IPS-18a (cell line): ENCODE measurements at regions not wholly inside any gene's neighbourhood (a gene's known extent, or its start where the extent isn't known, plus 50 kb on each side); places are given as distances from the start of the nearest gene placed in this dataset.
"Not testable (repeated sequence)": the region's sequence is repeated elsewhere in the genome, so short reads cannot be mapped to it uniquely, and the experiment has no call there.

ENCODE experiments used
- H3K27ac ChIP-seq: one replicate; pipeline ENCODE4 v1.5.1; 2013; ENCODE audit warnings: low read length
- H3K27me3 ChIP-seq: one replicate; pipeline ENCODE4 v1.6.1; 2013; ENCODE audit warnings: mild to moderate bottlenecking, low read length; ENCODE audit not compliant: control insufficient read depth, insufficient read depth
- H3K36me3 ChIP-seq: one replicate; pipeline ENCODE4 v1.6.1; 2013; ENCODE audit warnings: low read depth, low read length; ENCODE audit not compliant: control insufficient read depth
- H3K4me1 ChIP-seq: one replicate; pipeline ENCODE4 v1.6.1; 2013; ENCODE audit warnings: low read depth, low read length; ENCODE audit not compliant: control insufficient read depth
- H3K4me3 ChIP-seq: one replicate; pipeline ENCODE4 v1.5.1; 2013; ENCODE audit warnings: low read length
- H3K9ac ChIP-seq: one replicate; pipeline ENCODE4 v1.6.1; 2013; ENCODE audit warnings: mild to moderate bottlenecking, low read length, moderate library complexity
- H3K9me3 ChIP-seq: one replicate; pipeline ENCODE4 v1.6.1; 2013; ENCODE audit warnings: low read depth, low read length; ENCODE audit not compliant: control insufficient read depth

DNA sequence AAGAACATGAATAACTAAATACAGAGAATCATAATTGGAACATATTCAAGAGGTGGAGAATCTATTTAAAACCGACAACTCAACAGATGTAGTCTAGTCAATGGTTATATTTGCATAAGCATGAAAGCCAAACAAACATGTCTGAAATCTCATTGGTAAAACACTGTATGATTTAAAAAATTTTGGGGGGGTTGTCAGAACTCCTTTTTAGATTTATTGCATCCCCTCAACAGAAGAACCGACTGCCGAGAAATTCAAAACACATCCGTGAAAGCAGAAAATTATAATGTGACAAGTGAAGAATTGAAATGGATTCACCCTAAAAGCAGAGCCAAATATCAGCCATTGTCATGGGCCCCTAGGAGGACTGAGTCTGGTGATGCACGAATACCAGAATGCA lies 633.4 kb upstream of the KCNMB2 start:
- Histone ChIP-seq H3K27me3 (no peaks in the 10 kb centered on the region), H3K9ac (no peak overlapping the region), H3K4me1 (peaks cover 8% of the 10 kb centered on the region), H3K4me3 (no peak overlapping the region), H3K27ac (no peak overlapping the region), H3K36me3 (no peaks in the 10 kb centered on the region), H3K9me3 (no peaks in the 10 kb centered on the region)

DNA sequence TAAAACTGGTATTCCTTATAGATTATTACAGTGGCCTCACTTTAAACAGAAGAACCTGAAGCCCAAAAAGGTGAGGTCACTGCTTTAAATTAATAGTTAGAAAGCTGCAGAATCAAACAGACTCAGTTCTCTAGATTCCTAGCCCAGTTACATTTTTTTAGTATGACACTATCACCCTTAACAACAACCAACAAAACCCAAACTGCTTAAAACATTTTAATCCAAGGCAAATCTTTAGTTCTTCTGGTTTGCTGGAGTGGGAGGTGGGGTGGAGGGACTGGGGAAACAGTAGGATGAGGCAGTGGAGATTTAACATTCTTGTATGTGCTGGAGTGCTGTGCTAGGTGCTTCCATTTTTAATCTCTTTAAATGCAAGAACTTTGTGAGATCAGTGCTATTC lies 631.6 kb upstream of the KCNMB2 start:
- Histone ChIP-seq H3K27me3 (no peaks in the 10 kb centered on the region), H3K4me3 (no peak overlapping the region), H3K9me3 (no peaks in the 10 kb centered on the region), H3K9ac (no peak overlapping the region), H3K27ac (no peak overlapping the region), H3K4me1 (peaks cover 8% of the 10 kb centered on the region), H3K36me3 (no peaks in the 10 kb centered on the region)

DNA sequence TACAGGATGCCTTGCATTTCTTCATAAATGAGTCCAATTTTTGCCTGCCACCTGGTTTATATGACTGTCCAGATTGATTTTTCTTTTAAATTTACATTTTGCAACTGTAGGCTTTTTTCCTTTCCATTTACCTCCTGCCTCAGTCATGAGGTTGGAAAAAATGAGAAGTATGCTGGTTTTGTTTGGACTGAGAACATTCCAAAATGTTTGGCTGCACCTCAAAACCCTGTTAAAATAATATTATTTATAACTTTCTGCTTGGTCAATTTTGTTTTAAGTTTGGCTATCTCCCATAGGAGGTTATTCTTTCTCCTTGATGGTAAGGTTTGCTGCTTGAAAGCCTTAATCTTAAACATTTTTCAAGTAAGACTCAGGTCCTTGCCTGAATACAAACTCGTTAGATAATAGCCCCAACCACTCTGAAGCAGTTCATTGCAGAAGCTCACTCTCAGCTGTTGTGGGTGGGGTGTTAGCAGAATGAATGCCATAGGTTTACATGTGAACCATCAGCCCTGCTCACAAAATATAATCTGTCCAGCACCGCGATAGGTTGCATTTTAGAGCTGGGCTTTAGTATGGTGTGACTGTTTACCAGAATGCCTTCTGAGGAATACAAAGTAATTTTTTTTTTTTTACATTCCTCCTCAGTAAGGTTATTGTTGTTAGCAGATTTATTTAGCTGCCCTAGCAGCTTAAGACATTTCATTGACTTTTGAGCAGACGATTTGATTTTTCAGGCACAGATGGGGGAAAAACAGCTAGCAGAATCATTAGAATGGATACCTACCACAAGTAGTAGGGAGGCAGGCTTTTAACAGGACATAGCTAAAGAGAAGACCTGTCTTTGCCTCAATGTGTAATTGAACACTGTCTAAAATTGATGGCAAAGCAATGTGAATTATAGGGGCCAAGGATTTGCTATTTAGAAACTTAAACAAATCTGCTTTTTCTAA lies 630.8 kb upstream of the KCNMB2 start:
- H3K9ac ChIP-seq = no peak overlapping the region
- no peak overlapping the region for H3K27ac ChIP-seq
- no peaks in the 10 kb centered on the region for H3K27me3 ChIP-seq
- no peak overlapping the region for H3K4me3 ChIP-seq
- no peaks in the 10 kb centered on the region for H3K9me3 ChIP-seq
- H3K4me1 ChIP-seq = peaks cover 8% of the 10 kb centered on the region
- H3K36me3 ChIP-seq = no peaks in the 10 kb centered on the region

DNA sequence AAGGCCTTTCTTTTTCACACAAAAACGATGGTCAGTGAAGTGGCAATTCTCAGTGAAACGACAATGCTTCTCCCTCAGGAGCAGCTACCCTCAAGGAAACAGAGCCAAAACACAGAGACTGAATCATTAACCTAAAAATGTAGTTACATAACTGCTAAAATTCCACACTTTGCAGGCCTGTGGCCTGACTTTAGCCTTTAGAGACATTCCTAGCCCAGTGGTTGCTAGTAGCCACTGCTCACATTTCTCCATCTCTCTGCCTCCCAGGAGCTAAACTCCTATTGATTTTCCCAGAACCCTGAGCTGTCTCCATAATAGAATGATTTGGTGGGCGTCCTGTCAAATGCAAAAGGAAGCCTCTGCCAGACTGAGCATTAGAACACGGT lies 630.1 kb upstream of the KCNMB2 start:
- peaks cover 8% of the 10 kb centered on the region for H3K4me1 ChIP-seq
- no peak overlapping the region for H3K27ac ChIP-seq
- no peaks in the 10 kb centered on the region for H3K27me3 ChIP-seq
- H3K9ac ChIP-seq = no peak overlapping the region
- no peaks in the 10 kb centered on the region for H3K36me3 ChIP-seq
- no peaks in the 10 kb centered on the region for H3K9me3 ChIP-seq
- no peak overlapping the region for H3K4me3 ChIP-seq

DNA sequence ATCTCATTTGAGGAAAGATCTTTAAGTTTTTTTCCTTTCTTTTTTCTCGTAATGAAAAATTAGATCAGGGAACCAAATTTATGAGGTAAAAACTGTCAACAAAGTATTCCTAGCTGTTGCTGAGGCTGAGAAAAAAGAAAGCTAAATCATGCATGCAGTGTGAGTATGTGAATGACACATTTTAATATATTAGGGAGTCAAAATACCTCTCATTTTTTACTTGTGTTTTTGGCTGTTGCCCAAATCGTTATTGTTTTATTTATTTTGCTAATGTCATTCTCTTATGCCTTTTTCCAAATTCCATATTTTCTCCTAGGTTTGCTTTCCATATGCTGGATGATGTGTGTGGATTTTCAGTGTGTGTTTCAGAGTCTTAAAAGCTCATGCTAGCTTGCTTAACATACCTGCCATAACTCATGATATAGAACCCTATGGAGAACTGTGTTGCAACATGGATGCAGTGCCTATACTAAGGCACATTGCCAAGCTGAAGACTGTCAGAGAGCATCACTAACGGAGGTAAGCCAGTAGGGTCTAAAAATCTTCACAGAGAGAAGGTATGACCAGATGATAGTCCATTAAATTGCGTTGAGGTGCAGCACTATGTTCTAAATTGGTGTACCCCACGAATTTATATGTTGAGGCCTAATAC lies 629.5 kb upstream of the KCNMB2 start:
- Histone ChIP-seq H3K9ac (no peak overlapping the region), H3K27me3 (no peaks in the 10 kb centered on the region), H3K4me3 (no peak overlapping the region), H3K9me3 (no peaks in the 10 kb centered on the region), H3K4me1 (peaks cover 8% of the 10 kb centered on the region), H3K27ac (no peak overlapping the region), H3K36me3 (no peaks in the 10 kb centered on the region)

DNA sequence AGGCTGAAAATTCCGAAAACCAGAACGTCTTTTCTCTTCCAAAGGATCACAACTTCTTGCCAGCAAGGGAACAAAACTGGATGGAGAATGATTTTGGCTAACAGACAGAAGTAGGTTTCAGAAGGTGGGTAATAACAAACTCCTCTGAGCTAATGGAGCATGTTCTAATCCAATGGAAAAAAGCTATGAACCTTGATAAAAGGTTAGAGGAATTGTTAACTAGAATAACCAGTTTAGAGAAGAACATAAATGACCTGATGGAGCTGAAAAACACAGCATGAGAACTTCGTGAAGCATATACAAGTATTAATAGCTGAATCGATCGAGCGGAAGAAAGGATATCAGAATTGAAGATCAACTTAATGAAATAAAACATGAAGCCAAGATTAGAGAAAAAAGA lies 626.7 kb upstream of the KCNMB2 start:
- H3K4me3 ChIP-seq, H3K27me3 ChIP-seq, H3K9ac ChIP-seq, H3K36me3 ChIP-seq, H3K27ac ChIP-seq, H3K4me1 ChIP-seq, H3K9me3 ChIP-seq: not testable (repeated sequence)

DNA sequence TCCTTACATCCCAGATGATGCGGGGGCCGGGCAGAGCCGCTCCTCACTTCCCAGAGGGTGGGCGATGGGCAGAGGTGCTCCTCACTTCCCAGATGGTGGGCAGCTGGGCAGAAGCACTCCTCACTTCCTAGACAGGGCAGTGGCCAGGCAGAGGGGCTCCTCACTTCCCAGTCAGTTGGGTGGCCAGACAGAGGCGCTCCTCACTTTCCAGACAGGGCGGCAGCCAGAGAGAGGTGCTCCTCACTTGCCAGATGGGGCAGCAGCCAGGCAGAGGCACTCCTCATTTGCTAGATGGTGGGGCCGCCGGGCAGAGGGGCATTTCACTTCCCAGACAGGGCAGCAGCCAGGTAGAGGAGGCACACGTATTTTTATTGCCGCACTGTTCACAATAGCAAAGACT lies 622.0 kb upstream of the KCNMB2 start:
- no peak overlapping the region for H3K27ac ChIP-seq
- no peaks in the 10 kb centered on the region for H3K4me1 ChIP-seq
- no peaks in the 10 kb centered on the region for H3K9me3 ChIP-seq
- no peaks in the 10 kb centered on the region for H3K36me3 ChIP-seq
- H3K9ac ChIP-seq = no peak overlapping the region
- no peak overlapping the region for H3K4me3 ChIP-seq
- H3K27me3 ChIP-seq = no peaks in the 10 kb centered on the region

DNA sequence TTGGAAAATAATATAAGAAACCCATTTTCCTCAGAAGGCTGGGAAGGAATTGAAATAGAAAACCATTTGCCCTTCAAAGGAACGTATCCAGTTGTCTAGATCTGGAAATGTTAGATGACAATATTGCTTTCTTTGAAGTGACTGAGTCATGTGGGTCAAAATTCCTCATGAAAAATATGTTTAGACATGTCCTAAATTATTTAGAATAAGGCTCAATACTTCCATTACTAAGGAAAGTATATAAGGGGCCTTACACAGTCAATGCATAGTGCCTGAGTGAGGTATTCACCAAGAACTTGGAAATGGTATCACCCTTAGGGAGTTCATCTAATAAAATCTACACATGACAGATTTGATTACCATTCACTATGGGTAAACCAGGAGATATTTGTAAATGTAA lies 619.8 kb upstream of the KCNMB2 start:
- H3K27me3 ChIP-seq = no peaks in the 10 kb centered on the region
- no peak overlapping the region for H3K9ac ChIP-seq
- no peaks in the 10 kb centered on the region for H3K36me3 ChIP-seq
- no peak overlapping the region for H3K27ac ChIP-seq
- H3K4me3 ChIP-seq = no peak overlapping the region
- H3K9me3 ChIP-seq = no peaks in the 10 kb centered on the region
- no peaks in the 10 kb centered on the region for H3K4me1 ChIP-seq

DNA sequence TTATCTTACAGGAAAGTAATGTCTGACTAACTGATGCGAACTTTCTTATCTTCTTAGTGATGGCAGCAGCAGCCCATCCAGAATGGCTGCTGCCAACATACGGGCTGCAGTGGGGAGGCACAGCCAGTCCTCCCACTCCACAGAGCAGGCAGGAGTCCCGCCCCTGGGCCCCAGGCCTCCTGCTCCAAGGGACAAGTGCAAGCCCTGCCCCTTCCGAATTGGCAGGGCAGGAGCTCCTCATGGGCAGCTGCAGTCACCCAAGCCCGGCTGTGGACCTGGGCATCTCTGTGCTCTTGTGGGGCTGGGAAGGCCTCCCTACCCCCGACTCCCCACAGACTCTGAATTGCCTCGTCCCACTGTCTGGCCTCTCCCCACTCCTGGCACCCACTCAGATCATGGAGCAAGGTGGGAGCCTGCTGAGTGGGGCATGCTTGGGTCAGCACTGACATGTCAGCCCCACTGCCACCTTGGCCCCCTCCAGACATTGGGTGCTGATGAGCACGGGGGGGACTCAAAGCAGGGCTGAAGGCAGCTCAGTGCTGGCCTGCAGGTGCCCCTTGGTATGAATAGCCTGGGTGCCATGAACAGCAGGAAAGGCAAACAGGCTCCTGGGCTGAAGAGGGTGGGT lies 618.9 kb upstream of the KCNMB2 start:
- Histone ChIP-seq H3K27ac (no peak overlapping the region), H3K9ac (no peak overlapping the region), H3K9me3 (no peaks in the 10 kb centered on the region), H3K4me3 (no peak overlapping the region), H3K27me3 (no peaks in the 10 kb centered on the region), H3K4me1 (no peaks in the 10 kb centered on the region), H3K36me3 (no peaks in the 10 kb centered on the region)

DNA sequence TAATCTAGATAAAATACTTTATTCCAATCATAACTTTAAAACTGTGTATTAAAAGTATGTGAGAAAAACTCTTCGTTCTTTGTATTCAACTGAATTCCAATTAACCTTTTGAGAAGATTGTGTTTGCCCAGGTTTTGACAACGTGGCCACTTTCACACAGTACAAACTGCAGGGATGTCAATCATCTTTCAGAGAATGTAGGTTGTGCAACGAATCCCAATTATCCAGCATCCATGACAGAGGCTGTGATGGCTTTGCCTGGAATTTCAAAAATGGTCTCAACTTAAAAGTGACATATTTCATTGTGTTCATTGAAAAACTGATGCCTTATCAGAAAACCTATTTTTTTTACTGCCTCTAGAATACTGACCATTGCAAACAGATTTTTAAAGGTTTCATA lies 615.1 kb upstream of the KCNMB2 start:
- Histone ChIP-seq H3K9ac (no peak overlapping the region), H3K27ac (no peak overlapping the region), H3K9me3 (no peaks in the 10 kb centered on the region), H3K27me3 (no peaks in the 10 kb centered on the region), H3K4me1 (no peaks in the 10 kb centered on the region), H3K4me3 (no peak overlapping the region), H3K36me3 (no peaks in the 10 kb centered on the region)

DNA sequence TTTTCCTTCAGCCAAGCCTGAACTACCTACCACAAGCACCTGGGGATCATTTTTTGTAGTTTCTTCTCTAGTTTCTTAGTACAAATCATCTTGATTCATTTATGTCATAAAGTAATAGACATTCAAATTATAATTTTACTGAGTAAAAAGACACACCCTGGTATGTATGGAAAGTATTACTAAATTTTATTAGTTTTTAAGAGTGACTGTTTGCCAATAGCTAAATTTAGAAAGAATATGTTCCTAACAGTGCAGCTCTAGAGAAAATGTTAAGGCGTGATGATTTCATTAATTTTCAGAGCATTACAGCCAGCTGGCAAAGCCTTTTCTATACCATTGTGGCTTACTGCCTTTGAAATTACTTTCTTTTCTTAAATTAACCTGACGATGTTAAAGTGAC lies 612.0 kb upstream of the KCNMB2 start:
- Histone ChIP-seq H3K36me3 (no peaks in the 10 kb centered on the region), H3K27me3 (no peaks in the 10 kb centered on the region), H3K27ac (no peak overlapping the region), H3K4me1 (no peaks in the 10 kb centered on the region), H3K9ac (no peak overlapping the region), H3K9me3 (no peaks in the 10 kb centered on the region), H3K4me3 (no peak overlapping the region)
